K562 (cell line): ENCODE measurements at regions not wholly inside any gene's neighbourhood (a gene's known extent, or its start where the extent isn't known, plus 50 kb on each side); places are given as distances from the start of the nearest gene placed in this dataset.

Source experiments
- ATF2 ChIP-seq: sonication (generic); formaldehyde crosslinking; IDR thresholded peaks from 2 replicates; pipeline ENCODE4 v1.8.1; 2022; ENCODE audit warnings: missing genetic modification reagents
- CBFA2T2 ChIP-seq: fragments of 450-650 bp; conservative IDR thresholded peaks from 2 replicates; pipeline ENCODE4 v1.6.1; 2017; ENCODE audit warnings: mild to moderate bottlenecking
- HNRNPLL ChIP-seq: fragments of 200-400 bp; formaldehyde crosslinking; IDR thresholded peaks from 2 replicates; pipeline ENCODE4 v1.6.1; 2017; ENCODE audit warnings: low read length, low read depth, mild to moderate bottlenecking; ENCODE audit not compliant: poor library complexity, severe bottlenecking
- MBD2 ChIP-seq: sonication (generic); IDR thresholded peaks from 2 replicates; pipeline ENCODE4 v1.6.1; 2016; ENCODE audit warnings: low read depth, borderline replicate concordance
- NCOA6 ChIP-seq: fragments of 450-650 bp; IDR thresholded peaks from 2 replicates; pipeline ENCODE4 v1.6.1; 2017; ENCODE audit warnings: mild to moderate bottlenecking
- NFIC ChIP-seq: fragments of 450-650 bp; IDR thresholded peaks from 2 replicates; pipeline ENCODE4 v1.6.1; 2017; ENCODE audit warnings: mild to moderate bottlenecking, inconsistent platforms
- NFXL1 ChIP-seq: fragments of 450-650 bp; formaldehyde crosslinking; IDR thresholded peaks from 2 replicates; pipeline ENCODE4 v1.4.0; 2021; ENCODE audit warnings: mild to moderate bottlenecking
- PRMT5 ChIP-seq: sonication (generic); formaldehyde crosslinking; IDR thresholded peaks from 2 replicates; pipeline ENCODE4 v1.5.0; 2020; ENCODE audit warnings: missing genetic modification reagents
- SMAD4 ChIP-seq: fragments of 250-450 bp; sonication (Bioruptor Pico); conservative IDR thresholded peaks from 2 replicates; pipeline ENCODE4 v1.8.0; 2021; ENCODE audit warnings: inconsistent platforms, mild to moderate bottlenecking, moderate library complexity
- TFAM ChIP-seq: fragments of 250-450 bp; sonication (Bioruptor Pico); conservative IDR thresholded peaks from 2 replicates; pipeline ENCODE4 v1.5.0; 2021; ENCODE audit warnings: mild to moderate bottlenecking, moderate library complexity
- YBX1 ChIP-seq: fragments of 450-650 bp; IDR thresholded peaks from 2 replicates; pipeline ENCODE4 v1.7.1; 2016; ENCODE audit warnings: mild to moderate bottlenecking
- YY1 ChIP-seq, 3 experiments: IDR thresholded peaks; 2 replicates each; pipeline ENCODE4 v1.6.1; 2011; ENCODE audit warnings: low read length in 2 of 3, mild to moderate bottlenecking in 2 of 3, moderate library complexity in 2 of 3, borderline replicate concordance in 1 of 3, control low read depth in 1 of 3, low read depth in 1 of 3; ENCODE audit not compliant: insufficient read depth in 3 of 3, insufficient replicate concordance in 2 of 3, control insufficient read depth in 1 of 3, insufficient read length in 1 of 3; ENCODE audit errors: extremely low read depth in 1 of 3
- ZNF146 ChIP-seq: IDR thresholded peaks from one replicate; pipeline ENCODE4 v1.6.1; 2018; ENCODE audit warnings: missing compliant biosample characterization; ENCODE audit not compliant: unreplicated experiment
- ZNF23 ChIP-seq: fragments of 250-450 bp; sonication (Bioruptor Pico); IDR thresholded peaks from 2 replicates; pipeline ENCODE4 v1.4.0; 2020; ENCODE audit warnings: mild to moderate bottlenecking
- ZNF24 ChIP-seq: fragments of 450-650 bp; IDR thresholded peaks from 2 replicates; pipeline ENCODE4 v1.6.1; 2016
- ZNF407 ChIP-seq: fragments of 450-650 bp; IDR thresholded peaks from 2 replicates; pipeline ENCODE4 v1.6.1; 2016; ENCODE audit warnings: low read depth
- ZNF41 ChIP-seq: fragments of 250-450 bp; sonication (Bioruptor Pico); conservative IDR thresholded peaks from 2 replicates; pipeline ENCODE4 v1.4.0; 2020; ENCODE audit warnings: mild to moderate bottlenecking
- TF ChIP-seq, protein P1 (sequence below): fragments of 450-650 bp; IDR thresholded peaks from 2 replicates; pipeline ENCODE4 v1.6.1; 2016; ENCODE audit warnings: antibody characterized with exemption

DNA sequence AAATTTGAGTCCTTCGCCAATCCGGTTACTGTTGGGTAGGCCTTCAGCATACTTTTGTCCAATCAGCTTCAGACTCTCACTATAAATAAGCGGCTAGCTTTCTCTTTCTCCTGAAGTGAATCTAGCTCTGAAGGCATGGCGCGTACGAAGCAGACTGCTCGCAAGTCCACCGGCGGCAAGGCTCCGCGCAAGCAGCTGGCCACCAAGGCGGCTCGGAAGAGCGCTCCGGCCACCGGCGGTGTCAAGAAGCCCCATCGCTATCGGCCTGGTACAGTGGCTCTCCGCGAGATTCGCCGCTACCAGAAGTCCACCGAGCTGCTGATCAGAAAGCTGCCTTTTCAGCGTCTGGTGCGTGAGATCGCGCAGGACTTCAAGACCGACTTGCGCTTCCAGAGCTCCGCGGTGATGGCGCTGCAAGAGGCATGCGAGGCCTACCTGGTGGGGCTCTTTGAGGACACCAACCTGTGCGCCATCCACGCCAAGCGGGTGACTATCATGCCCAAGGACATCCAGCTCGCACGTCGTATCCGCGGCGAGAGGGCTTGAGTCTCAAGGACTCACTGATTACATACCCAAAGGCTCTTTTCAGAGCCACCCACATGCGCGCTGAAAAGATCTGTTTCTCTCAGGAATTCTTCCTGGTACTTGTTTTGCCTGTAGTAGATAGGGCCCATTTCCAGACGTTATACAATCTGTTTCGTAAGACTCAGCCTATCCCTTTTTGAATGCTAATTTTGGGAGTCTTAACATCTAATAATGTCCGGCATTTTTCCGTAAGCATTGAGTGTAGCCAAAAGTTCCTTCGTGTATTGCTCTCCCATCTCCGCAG is 102.0 kb downstream of the OR2B2 start (continued):
- TF ChIP-seq ATF2 (CRISPR knock-in tag): no peak
- TF ChIP-seq NFIC: peak; percentile 53
- no peak for TF ChIP-seq NFXL1 (CRISPR knock-in tag)
- no peak for TF ChIP-seq ZNF407
- no peak for TF ChIP-seq TFAM (CRISPR knock-in tag)
- TF ChIP-seq ZNF23 (CRISPR knock-in tag): no peak
- TF ChIP-seq YY1 (IDR thresholded peaks at IDR 0.05; ENCODE audit: borderline replicate concordance in 1 of 3, control insufficient read depth in 1 of 3, extremely low read depth in 1 of 3, insufficient read depth in 3 of 3, insufficient read length in 1 of 3, insufficient replicate concordance in 2 of 3, low read depth in 1 of 3, low read length in 2 of 3): peak in 1 of 3 experiments; percentile 78
- TF ChIP-seq NCOA6: no peak
- TF ChIP-seq ZNF41 (CRISPR knock-in tag): 0 out of 2 replicates have a peak, but pooled peaks have one; percentile 13
- TF ChIP-seq PRMT5 (CRISPR knock-in tag): no peak
- TF ChIP-seq YBX1: no peak
- no peak for TF ChIP-seq CBFA2T2
- peak; percentile 40 for TF ChIP-seq ZNF146
- peak; percentile 93 for TF ChIP-seq MBD2
- peak; percentile 68 for TF ChIP-seq SMAD4 (CRISPR knock-in tag)
- TF ChIP-seq ZNF24: peak; percentile 58; the same call in 1 of the 2 replicates
- TF ChIP-seq, protein P1, sequence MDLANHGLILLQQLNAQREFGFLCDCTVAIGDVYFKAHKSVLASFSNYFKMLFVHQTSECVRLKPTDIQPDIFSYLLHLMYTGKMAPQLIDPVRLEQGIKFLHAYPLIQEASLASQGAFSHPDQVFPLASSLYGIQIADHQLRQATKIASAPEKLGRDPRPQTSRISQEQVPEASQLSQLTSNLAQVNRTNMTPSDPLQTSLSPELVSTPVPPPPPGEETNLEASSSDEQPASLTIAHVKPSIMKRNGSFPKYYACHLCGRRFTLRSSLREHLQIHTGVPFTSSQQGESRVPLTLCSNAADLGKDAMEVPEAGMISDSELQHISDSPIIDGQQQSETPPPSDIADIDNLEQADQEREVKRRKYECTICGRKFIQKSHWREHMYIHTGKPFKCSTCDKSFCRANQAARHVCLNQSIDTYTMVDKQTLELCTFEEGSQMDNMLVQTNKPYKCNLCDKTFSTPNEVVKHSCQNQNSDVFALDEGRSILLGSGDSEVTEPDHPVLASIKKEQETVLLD: peak; percentile 36; the same call in 1 of the 2 replicates
- peak; percentile 94 for TF ChIP-seq HNRNPLL
